ENCODE measurements at regions not wholly inside any gene's neighbourhood (a gene's known extent, or its start where the extent isn't known, plus 50 kb on each side); places are given as distances from the start of the nearest gene placed in this dataset.
"Not testable (repeated sequence)": the region's sequence is repeated elsewhere in the genome, so short reads cannot be mapped to it uniquely, and the experiment has no call there.

DNA sequence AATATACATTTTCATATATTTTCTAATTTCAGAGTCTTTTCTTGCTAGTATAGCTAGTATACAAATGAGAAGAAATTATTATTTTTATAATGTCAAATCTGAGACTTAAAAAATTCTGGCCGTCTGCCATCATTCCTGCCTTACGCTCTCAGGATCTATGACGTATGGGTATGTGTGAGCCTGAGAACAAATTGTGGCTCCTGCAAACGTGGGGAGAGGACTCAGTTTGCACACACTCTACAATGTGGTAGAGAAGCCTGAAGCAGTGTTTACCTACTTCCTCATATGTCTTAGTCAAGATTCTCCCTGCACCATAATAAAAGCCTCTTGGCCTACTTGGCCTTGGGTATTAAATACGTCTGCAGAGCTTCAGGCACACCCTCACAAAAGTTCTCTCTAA, 825.4 kb downstream of the SEMA5A start:
- DNase-seq (ENCODE audit: low spot score), result no peak

GRCh38 chr5:8721536-8721935, 824.3 kb downstream of the SEMA5A start:
- no peak for DNase-seq (ENCODE audit: low spot score)

DNA sequence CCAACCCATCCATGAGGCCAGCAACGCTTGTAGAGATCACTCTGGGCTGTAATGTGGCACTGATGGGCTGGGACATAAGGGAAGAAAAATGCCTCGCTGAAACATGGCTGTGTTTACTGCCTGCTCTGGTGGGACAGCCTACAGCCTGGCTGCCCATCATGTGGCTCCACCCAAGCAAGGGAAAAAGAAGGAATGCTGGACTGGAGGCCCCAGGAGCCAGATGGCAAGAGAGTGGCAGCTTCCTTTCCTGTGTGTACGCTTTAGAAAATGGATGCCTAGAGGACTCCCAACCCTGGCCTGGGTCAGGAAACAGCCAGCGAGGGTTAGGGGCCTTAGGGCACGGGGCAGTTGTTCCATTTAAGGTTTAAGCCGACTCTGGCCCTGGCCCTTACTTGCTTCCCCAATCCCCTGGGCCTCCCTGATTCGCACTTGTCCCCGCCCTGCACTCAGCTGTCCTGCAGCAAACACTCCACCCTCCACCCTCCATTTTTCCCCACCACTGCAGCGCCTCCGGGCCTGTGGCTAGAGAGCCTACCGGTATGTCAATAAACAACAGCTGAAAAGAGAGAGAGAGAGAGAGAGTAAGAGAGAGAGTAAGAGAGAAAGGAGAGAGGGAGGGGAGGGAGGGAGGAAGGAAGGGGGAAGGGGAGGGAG, 819.4 kb downstream of the SEMA5A start:
- no peak for DNase-seq (ENCODE audit: low spot score)

- DNase-seq (ENCODE audit: low spot score), result no peak
Measured at GRCh38 chr5:8727396-8727795, 818.5 kb downstream of the SEMA5A start.

GRCh38 chr5:8729437-8729836, 816.4 kb downstream of the SEMA5A start:
- no peak for DNase-seq (ENCODE audit: low spot score)

GRCh38 chr5:8730194-8730593, 815.7 kb downstream of the SEMA5A start:
- DNase-seq (ENCODE audit: low spot score), result no peak

DNA sequence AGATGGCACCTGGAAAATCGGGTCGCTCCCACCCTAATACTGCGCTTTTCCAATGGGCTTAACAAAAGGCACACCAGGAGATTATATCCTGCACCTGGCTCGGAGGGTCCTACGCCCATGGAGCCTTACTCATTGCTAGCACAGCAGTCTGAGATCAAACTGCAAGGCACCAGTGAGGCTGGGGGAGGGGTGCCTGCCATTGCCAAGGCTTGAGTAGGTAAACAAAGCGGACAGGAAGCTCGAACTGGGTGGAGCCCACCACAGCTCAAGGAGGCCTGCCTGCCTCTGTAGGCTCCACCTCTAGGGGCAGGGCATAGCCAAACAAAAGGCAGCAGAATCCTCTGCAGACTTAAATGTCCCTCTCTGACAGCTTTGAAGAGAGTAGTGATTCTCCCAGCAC, 814.8 kb downstream of the SEMA5A start:
- DNase-seq (ENCODE audit: low spot score), result not testable (repeated sequence)

DNA sequence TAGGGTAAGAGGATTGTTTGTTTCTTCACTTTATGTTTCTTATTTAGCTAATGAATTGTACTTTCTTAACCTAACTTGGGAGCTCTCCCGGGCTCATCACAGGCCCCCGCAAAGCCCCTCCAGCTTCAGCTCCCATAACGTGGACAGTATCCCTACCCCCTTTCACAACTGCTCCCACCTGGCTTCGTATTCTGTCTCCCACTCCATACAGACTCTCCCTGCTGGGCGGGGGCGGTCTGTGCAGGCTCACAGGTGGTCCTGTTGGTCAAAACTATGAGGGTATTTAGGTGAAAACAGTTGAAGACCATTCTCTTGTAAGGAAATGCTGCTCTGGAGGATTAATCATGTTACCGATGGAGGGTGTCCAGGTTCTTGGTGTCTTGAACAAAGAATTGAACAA, 805.3 kb downstream of the SEMA5A start:
- no peak for DNase-seq (ENCODE audit: low spot score)

- no peak for DNase-seq (ENCODE audit: low spot score)
Measured at GRCh38 chr5:8749556-8749955, 796.3 kb downstream of the SEMA5A start.

DNA sequence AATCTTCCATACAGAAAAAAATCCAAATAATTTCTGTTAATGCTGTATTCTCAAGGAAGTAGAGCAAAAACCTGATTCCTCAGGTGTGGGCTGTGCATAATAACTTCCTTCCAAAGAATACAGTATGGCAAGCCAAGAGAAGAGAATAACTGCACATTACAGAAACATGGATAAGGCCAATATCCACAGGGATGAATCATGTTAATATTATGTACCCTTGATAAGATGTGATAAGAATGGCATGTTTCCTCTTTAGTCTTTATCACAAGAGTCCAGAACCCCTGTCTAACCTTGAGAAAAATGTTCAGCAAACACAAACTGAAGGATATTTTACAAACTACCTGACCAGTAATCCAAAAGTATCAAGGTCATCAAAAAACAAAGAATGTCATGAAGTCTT, 795.8 kb downstream of the SEMA5A start:
- DNase-seq (ENCODE audit: low spot score), result no peak

GRCh38 chr5:8751971-8752370, 793.9 kb downstream of the SEMA5A start:
- DNase-seq (ENCODE audit: low spot score), result no peak

GRCh38 chr5:8752595-8752994, 793.3 kb downstream of the SEMA5A start:
- DNase-seq (ENCODE audit: low spot score), result no peak

DNA sequence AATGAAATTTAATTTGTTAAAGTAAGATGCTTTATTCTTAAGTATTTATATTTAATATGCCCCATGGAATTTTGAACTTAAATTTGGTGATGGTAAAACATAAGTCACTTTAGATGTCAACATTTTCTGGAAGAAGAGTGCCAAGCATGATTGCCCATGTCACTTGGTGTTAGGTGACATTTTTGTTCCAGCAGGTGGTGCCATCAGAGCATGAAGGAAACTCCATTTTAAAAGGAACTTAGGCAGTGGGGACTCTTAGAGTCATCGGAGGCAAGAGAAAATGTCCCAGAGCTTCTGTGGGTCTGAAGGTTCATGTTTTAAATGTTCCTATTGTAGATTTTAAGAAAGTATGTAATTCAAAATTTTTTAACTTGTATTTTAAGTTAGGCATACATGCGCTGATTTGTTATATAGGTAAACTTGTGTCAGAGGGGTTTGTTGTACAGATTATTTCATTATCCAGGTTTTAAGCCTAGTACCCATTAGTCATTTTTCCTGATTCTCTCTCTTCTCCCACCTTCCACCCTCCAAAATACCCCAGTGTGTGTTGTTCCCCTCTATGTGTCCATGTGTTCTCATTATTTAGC, 789.3 kb downstream of the SEMA5A start:
- no peak for DNase-seq (ENCODE audit: low spot score)

- no peak for DNase-seq (ENCODE audit: low spot score)
Measured at GRCh38 chr5:8765886-8766285, 780.0 kb downstream of the SEMA5A start.

GRCh38 chr5:8766448-8766847, 779.4 kb downstream of the SEMA5A start:
- DNase-seq (ENCODE audit: low spot score), result no peak

- no peak for DNase-seq (ENCODE audit: low spot score)
Measured at GRCh38 chr5:8767111-8767510, 778.8 kb downstream of the SEMA5A start.

DNA sequence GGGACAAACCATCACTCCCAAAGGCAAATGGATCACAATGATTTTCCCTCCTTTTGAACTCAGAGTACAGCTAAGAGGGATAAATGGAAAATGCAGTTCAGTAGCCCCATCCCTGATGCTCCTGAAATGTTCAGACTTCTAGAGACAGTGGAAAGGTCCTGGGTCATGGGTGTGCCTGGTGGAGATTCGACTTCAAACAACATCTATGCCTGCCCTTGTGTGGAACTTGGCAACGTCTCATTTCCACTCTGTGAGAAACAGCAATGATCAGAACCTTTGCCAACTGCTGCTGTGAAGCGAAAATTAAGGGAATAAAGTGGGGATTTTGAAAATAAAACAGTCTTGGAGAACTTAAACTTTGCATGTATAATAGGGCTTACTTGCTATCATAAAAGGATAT, 778.1 kb downstream of the SEMA5A start:
- DNase-seq (ENCODE audit: low spot score), result no peak

DNA sequence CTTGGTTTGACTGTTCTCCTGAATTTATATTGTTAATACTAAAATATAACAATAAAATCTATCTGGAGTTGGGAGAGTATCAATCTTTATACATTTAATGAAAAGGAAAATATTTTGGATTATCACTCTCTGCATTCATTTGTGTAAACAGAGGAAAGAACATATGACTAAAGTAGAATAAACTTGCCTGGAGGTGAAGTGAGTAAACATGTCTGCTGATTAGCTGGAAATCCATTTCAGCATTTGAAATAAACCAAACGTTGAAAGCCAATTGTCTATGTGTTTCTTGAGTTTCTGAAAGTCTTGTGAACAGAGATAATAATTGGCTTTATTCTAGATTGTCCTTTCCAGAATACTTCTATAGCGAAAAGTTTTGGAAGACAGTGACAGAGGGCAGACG, 776.2 kb downstream of the SEMA5A start:
- no peak for DNase-seq (ENCODE audit: low spot score)

- no peak for DNase-seq (ENCODE audit: low spot score)
Measured at GRCh38 chr5:8770431-8770830, 775.4 kb downstream of the SEMA5A start.

GRCh38 chr5:8773046-8773615, 772.7 kb downstream of the SEMA5A start:
- no peak for DNase-seq (ENCODE audit: low spot score)

DNA sequence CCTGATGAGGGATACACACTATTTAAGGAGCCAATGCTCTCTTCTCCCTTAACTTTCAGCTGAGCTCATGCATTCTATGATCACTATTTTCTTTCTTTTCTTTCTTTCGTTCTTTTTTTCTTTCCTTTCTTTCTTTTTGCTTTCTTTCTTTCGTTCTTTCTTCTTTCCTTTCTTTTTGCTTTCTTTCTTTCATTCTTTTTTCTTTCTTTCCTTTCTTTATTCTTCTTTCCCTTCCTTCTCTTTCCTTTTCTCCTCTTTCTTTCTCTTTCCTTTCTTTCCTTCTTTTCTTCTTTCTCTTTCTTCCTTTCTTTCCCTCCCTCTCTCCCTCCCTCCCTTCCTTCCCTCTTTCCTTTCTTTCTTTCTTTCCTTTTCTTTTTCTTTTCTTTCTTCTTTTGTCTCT, 761.2 kb downstream of the SEMA5A start:
- no peak for DNase-seq (ENCODE audit: low spot score)

- DNase-seq (ENCODE audit: low spot score), result no peak
Measured at GRCh38 chr5:8788246-8788645, 757.6 kb downstream of the SEMA5A start.

DNA sequence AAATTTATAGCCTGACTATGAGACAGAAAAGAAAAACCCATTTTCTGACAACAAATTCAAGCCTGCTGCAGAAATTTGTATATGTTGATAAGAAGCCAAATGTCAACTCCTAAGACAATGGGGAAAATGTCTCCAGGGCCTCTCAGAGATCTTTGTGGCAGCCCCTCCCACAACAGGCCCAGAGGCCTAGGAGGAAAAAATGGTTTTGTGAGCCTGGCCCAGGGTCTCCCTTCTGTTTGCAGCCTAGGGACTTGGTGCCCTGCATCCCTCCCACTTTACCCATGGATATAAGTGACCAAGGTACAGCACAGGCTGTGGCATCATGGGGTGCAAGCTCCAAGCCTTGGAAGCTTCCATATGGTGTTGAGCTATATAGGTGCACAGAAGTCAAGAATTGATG, 740.2 kb downstream of the SEMA5A start:
- no peak for DNase-seq (ENCODE audit: low spot score)

DNA sequence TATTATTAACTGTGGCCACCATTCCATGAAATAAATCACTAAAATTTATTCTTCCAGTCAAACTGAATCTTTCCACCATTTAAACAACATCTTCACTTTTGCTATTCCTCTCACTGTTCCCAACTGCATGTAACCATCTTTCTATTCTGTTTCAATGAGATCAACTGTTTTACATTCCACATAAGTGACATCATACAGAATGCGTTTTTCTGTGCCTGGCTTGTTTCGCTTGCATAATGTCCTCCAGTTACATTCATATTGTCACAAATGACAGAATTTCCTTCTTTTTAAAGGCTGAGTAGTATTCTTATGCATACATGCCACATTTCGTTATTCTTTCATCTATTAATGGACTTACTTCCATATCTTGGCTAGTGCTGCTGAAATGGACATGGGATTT, 738.2 kb downstream of the SEMA5A start:
- no peak for DNase-seq (ENCODE audit: low spot score)

Measured in kidney capillary endothelial cell (primary cell).